Epithelial cell of proximal tubule (primary cell): ENCODE measurements at regions not wholly inside any gene's neighbourhood (a gene's known extent, or its start where the extent isn't known, plus 50 kb on each side); places are given as distances from the start of the nearest gene placed in this dataset.
A peak's percentile ranks its signal among the peaks of the same experiment; 100 is the strongest.

Source experiments
- DNase-seq: peaks from one replicate; pipeline ENCODE4 v3.0.0-alpha.2; 2011; ENCODE audit warnings: low read depth
- H3K4me3 ChIP-seq: 2 replicates; pipeline ENCODE4 v1.5.1; 2011; ENCODE audit warnings: low read depth, mild to moderate bottlenecking, low read length
- CTCF ChIP-seq: conservative IDR thresholded peaks from 2 replicates; pipeline ENCODE4 v1.5.1; 2012; ENCODE audit warnings: low read depth, mild to moderate bottlenecking, low read length

- DNase-seq, result no peak
- no peak for TF ChIP-seq CTCF
- no peak overlapping the region for H3K4me3 ChIP-seq
Observed at GRCh38 chr15:96245252-96245651, 85.2 kb upstream of the NR2F2 start.

GRCh38 chr15:96246057-96246456, 84.4 kb upstream of the NR2F2 start:
- TF ChIP-seq CTCF, result no peak
- DNase-seq, result no peak
- no peak overlapping the region for H3K4me3 ChIP-seq

- no peak for TF ChIP-seq CTCF
Observed at GRCh38 chr15:96247621-96248305, 82.7 kb upstream of the NR2F2 start.

GRCh38 chr15:96252148-96252547, 78.4 kb upstream of the NR2F2 start:
- no peak overlapping the region for H3K4me3 ChIP-seq
- TF ChIP-seq CTCF, result no peak
- peak; percentile 99 for DNase-seq

More at GRCh38 chr15:96247621-96248305, 82.7 kb upstream of the NR2F2 start:
- DNase-seq, result no peak
- H3K4me3 ChIP-seq, result no peak overlapping the region

- H3K4me3 ChIP-seq, result no peak overlapping the region
- TF ChIP-seq CTCF, result no peak
- no peak for DNase-seq
Observed at GRCh38 chr15:96253006-96253747, 77.3 kb upstream of the NR2F2 start.

- no peak for DNase-seq
- TF ChIP-seq CTCF, result no peak
Observed at GRCh38 chr15:96254173-96254572, 76.3 kb upstream of the NR2F2 start.

More at GRCh38 chr15:96254173-96254572, 76.3 kb upstream of the NR2F2 start:
- no peak overlapping the region for H3K4me3 ChIP-seq
